ENCODE measurements at regions not wholly inside any gene's neighbourhood (a gene's known extent, or its start where the extent isn't known, plus 50 kb on each side); places are given as distances from the start of the nearest gene placed in this dataset.

- Histone ChIP-seq H3K27me3 (ENCODE audit: control insufficient read depth in 4 of 4, insufficient read depth in 4 of 4, low read length in 3 of 4) (no peaks in the 10 kb centered on the region), H3K27ac (ENCODE audit: low read depth in 1 of 2, low read length in 2 of 2) (no peak overlapping the region), H3K9me3 (ENCODE audit: control insufficient read depth in 4 of 4, low read length in 3 of 4) (no peaks in the 10 kb centered on the region), H3K4me1 (ENCODE audit: control insufficient read depth in 4 of 4, insufficient read depth in 4 of 4, low read length in 3 of 4) (no peaks in the 10 kb centered on the region), H3K4me3 (ENCODE audit: low read depth in 1 of 3, low read length in 3 of 3) (no peak overlapping the region), H3K9ac (ENCODE audit: low read depth in 1 of 2, low read length in 2 of 2) (no peak overlapping the region), H3K36me3 (ENCODE audit: control insufficient read depth in 4 of 4, insufficient read depth in 3 of 4, low read depth in 1 of 4, low read length in 3 of 4) (no peaks in the 10 kb centered on the region)
- 63% methylated on average over 8 of the region's 8 CpGs for WGBS
- TF ChIP-seq NR2F2 (IDR thresholded peaks at IDR 0.05) (no peak), MAX (IDR thresholded peaks at IDR 0.05) (no peak), HNF4G (IDR thresholded peaks at IDR 0.05) (no peak), RXRA (IDR thresholded peaks at IDR 0.05) (no peak), SP1 (IDR thresholded peaks at IDR 0.05) (no peak), HNF4A (conservative IDR thresholded peaks at IDR 0.05) (no peak), REST (IDR thresholded peaks at IDR 0.05) (no peak), FOXA2 (IDR thresholded peaks at IDR 0.05) (no peak), RAD21 (IDR thresholded peaks at IDR 0.05) (peak; percentile 12 to 56), JUND (IDR thresholded peaks at IDR 0.05) (no peak), ZBTB33 (IDR thresholded peaks at IDR 0.05) (no peak), EGR1 (IDR thresholded peaks at IDR 0.05; ENCODE audit: low read depth in 2 of 2) (no peak), TAF1 (conservative IDR thresholded peaks at IDR 0.05) (no peak), GABPA (IDR thresholded peaks at IDR 0.05 in 1 of 2, conservative IDR thresholded peaks at IDR 0.05 in 1 of 2) (no peak)
- TF ChIP-seq, protein P1, sequence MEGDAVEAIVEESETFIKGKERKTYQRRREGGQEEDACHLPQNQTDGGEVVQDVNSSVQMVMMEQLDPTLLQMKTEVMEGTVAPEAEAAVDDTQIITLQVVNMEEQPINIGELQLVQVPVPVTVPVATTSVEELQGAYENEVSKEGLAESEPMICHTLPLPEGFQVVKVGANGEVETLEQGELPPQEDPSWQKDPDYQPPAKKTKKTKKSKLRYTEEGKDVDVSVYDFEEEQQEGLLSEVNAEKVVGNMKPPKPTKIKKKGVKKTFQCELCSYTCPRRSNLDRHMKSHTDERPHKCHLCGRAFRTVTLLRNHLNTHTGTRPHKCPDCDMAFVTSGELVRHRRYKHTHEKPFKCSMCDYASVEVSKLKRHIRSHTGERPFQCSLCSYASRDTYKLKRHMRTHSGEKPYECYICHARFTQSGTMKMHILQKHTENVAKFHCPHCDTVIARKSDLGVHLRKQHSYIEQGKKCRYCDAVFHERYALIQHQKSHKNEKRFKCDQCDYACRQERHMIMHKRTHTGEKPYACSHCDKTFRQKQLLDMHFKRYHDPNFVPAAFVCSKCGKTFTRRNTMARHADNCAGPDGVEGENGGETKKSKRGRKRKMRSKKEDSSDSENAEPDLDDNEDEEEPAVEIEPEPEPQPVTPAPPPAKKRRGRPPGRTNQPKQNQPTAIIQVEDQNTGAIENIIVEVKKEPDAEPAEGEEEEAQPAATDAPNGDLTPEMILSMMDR (IDR thresholded peaks at IDR 0.05; ENCODE audit: low read depth, low read length, missing input control), result peak; percentile 23
- TF ChIP-seq, protein P2, sequence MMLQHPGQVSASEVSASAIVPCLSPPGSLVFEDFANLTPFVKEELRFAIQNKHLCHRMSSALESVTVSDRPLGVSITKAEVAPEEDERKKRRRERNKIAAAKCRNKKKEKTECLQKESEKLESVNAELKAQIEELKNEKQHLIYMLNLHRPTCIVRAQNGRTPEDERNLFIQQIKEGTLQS (IDR thresholded peaks at IDR 0.05), result no peak
- DNase-seq (ENCODE audit: low spot score), result peak; percentile 46
Observed at GRCh38 chr14:86654558-86655184, 1124.7 kb downstream of the FLRT2 start.
